GM12875 (cell line): ENCODE measurements at regions not wholly inside any gene's neighbourhood (a gene's known extent, or its start where the extent isn't known, plus 50 kb on each side); places are given as distances from the start of the nearest gene placed in this dataset.
"Not testable (repeated sequence)": the region's sequence is repeated elsewhere in the genome, so short reads cannot be mapped to it uniquely, and the experiment has no call there.

Experiments
- H3K4me3 ChIP-seq: one replicate; pipeline ENCODE4 v1.5.1; 2011; ENCODE audit warnings: low read depth, low read length, control low read depth

GRCh38 chr3:195635262-195635873 lies 51.6 kb upstream of the APOD start:
- not testable (repeated sequence) for H3K4me3 ChIP-seq

GRCh38 chr3:195634426-195635261 lies 50.9 kb upstream of the APOD start:
- H3K4me3 ChIP-seq = not testable (repeated sequence)
